ENCODE measurements at regions not wholly inside any gene's neighbourhood (a gene's known extent, or its start where the extent isn't known, plus 50 kb on each side); places are given as distances from the start of the nearest gene placed in this dataset.

DNA sequence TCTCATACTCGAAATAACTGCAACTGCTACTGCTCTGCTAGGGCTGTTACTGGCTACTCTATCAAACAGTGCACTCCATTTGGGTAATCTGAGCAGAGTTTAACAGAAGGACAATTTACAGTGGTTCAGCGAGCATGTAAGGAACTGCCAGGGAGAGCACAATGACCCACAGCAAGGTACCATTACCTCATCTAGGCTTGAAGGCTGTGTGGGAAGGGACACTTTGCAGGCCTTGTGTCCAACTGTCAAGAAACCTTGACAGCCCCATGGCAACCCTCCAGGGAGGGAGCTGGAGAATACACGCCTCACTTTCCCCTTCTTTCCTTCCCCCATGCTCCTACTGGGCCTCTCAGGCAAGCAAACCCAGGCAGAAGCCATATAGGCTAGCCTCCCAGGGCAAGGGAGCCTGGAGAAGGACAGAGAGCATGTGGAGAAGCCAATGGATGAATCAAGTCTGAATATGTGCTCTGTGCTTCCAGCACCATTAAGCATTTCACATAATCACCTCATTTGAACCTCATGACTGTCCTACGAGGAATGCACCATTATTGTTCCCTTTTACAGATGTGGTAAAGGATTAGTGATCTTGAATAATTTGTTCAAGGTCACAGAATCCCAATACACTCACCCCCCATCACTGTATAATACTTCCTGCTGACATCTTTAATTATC, 49.9 kb upstream of the JAK2 start:
- 69% methylated on average over 2 of the region's 4 CpGs for WGBS
- no peak overlapping the region for H2AK5ac ChIP-seq (ENCODE audit: low read length, severe bottlenecking)
- no peak overlapping the region for H3K14ac ChIP-seq (ENCODE audit: low read length in 2 of 2)
- H2AFZ ChIP-seq (ENCODE audit: low read depth, low read length), result no peak overlapping the region
- no peaks in the 10 kb centered on the region for H3K9me3 ChIP-seq (ENCODE audit: control insufficient read depth, low read length)
- H3K9ac ChIP-seq (ENCODE audit: low read length), result no peak overlapping the region
- no peak overlapping the region for H2BK15ac ChIP-seq (ENCODE audit: low read depth, poor library complexity, severe bottlenecking)
- no peak overlapping the region for H3K23ac ChIP-seq (ENCODE audit: low read length in 2 of 2)
- no peak for DNase-seq
- no peak overlapping the region for H3K18ac ChIP-seq (ENCODE audit: low read depth in 1 of 2, low read length in 2 of 2)
- H2BK120ac ChIP-seq (ENCODE audit: low read depth, low read length), result no peak overlapping the region
- no peak overlapping the region for H3K4me2 ChIP-seq (ENCODE audit: low read length, poor library complexity, severe bottlenecking)
- H3K4me3 ChIP-seq (ENCODE audit: insufficient read depth in 1 of 2, low read depth in 1 of 2, low read length in 2 of 2), result no peak overlapping the region
- H2BK12ac ChIP-seq (ENCODE audit: low read length in 2 of 2), result peak overlapping the region in 1 of 2 experiments; percentile 66
- no peaks in the 10 kb centered on the region for H3K27me3 ChIP-seq (ENCODE audit: control insufficient read depth in 1 of 2, insufficient read depth in 1 of 2, low read length in 2 of 2)
- H2BK5ac ChIP-seq (ENCODE audit: low read depth, low read length, poor library complexity, severe bottlenecking), result no peak overlapping the region
- no peaks in the 10 kb centered on the region for H3K36me3 ChIP-seq (ENCODE audit: control insufficient read depth in 1 of 2, insufficient read depth in 2 of 2, low read depth in 1 of 2, low read length in 2 of 2)
- no peak overlapping the region for H4K8ac ChIP-seq (ENCODE audit: low read length)
- H3K79me1 ChIP-seq (replicated peaks; ENCODE audit: low read length, poor library complexity, severe bottlenecking), result no peaks in the 10 kb centered on the region
- H4K91ac ChIP-seq (ENCODE audit: low read length), result no peak overlapping the region
- H3K27ac ChIP-seq (ENCODE audit: low read length, poor library complexity, severe bottlenecking), result no peak overlapping the region
- no peak overlapping the region for H3K4ac ChIP-seq (ENCODE audit: low read depth in 1 of 2, low read length in 2 of 2)
- H3K4me1 ChIP-seq (ENCODE audit: control insufficient read depth, insufficient read depth, low read depth, low read length), result peaks cover 3% of the 10 kb centered on the region
